Gastrocnemius medialis (tissue), 4 donors: ENCODE measurements at regions not wholly inside any gene's neighbourhood (a gene's known extent, or its start where the extent isn't known, plus 50 kb on each side); places are given as distances from the start of the nearest gene placed in this dataset.

Source experiments
- POLR2A ChIP-seq, 2 donors: fragments of 450-650 bp; IDR thresholded peaks; one replicate each; pipeline ENCODE4 v1.6.1; 2017; ENCODE audit warnings: antibody characterized with exemption in 2 of 2, mild to moderate bottlenecking in 2 of 2, moderate library complexity in 2 of 2
- TF ChIP-seq, protein P1 (sequence below), 5 experiments: fragments of 450-650 bp in 3 of 5; fragments of 200-600 bp in 2 of 5; sonication (generic) in 2 of 5; IDR thresholded peaks in 4 of 5; conservative IDR thresholded peaks in 1 of 5; 1 replicate in 4 of 5; 2 replicates in 1 of 5; pipeline ENCODE4 v1.5.1; 2016 to 2019; ENCODE audit warnings: antibody characterized with exemption in 5 of 5, mild to moderate bottlenecking in 3 of 5, moderate library complexity in 3 of 5

DNA sequence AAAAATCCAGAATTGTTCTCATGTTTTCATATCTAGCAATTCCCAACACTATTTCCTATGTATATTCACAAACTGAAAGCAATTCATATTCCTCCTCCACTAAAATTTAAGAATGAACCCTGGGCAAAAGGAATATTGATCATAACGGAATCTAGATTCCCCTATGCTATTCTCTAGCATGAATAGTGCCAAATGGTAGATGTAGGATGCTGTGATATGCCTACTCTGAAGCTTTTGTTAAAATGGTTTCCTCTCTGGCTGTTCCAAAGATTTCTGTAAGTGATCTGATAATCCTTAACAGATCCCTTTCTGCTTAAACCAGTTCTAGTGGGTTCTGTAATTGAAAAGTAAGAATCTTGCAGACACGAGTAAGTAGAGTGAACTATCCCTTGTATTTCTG is 298.0 kb upstream of the TANK start:
- TF ChIP-seq, protein P1, sequence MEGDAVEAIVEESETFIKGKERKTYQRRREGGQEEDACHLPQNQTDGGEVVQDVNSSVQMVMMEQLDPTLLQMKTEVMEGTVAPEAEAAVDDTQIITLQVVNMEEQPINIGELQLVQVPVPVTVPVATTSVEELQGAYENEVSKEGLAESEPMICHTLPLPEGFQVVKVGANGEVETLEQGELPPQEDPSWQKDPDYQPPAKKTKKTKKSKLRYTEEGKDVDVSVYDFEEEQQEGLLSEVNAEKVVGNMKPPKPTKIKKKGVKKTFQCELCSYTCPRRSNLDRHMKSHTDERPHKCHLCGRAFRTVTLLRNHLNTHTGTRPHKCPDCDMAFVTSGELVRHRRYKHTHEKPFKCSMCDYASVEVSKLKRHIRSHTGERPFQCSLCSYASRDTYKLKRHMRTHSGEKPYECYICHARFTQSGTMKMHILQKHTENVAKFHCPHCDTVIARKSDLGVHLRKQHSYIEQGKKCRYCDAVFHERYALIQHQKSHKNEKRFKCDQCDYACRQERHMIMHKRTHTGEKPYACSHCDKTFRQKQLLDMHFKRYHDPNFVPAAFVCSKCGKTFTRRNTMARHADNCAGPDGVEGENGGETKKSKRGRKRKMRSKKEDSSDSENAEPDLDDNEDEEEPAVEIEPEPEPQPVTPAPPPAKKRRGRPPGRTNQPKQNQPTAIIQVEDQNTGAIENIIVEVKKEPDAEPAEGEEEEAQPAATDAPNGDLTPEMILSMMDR (IDR thresholded peaks at IDR 0.05 in 4 of 5, conservative IDR thresholded peaks at IDR 0.05 in 1 of 5): no peak
- no peak for TF ChIP-seq POLR2A (IDR thresholded peaks at IDR 0.05)
